Glutamatergic neuron (in vitro differentiated cells): ENCODE measurements at regions not wholly inside any gene's neighbourhood (a gene's known extent, or its start where the extent isn't known, plus 50 kb on each side); places are given as distances from the start of the nearest gene placed in this dataset.

Source experiments
- DNase-seq: peaks from one replicate; pipeline ENCODE4 v3.0.0; 2022
- H3K27ac Mint-ChIP-seq: one replicate; pipeline ENCODE4 v1.8.0; 2020; ENCODE audit warnings: mild to moderate bottlenecking, mixed read lengths, inconsistent platforms; ENCODE audit not compliant: unreplicated experiment
- H3K27me3 Mint-ChIP-seq: one replicate; pipeline ENCODE4 v1.8.0; 2020; ENCODE audit warnings: mild to moderate bottlenecking, moderate library complexity, mixed read lengths, inconsistent platforms; ENCODE audit not compliant: unreplicated experiment
- H3K36me3 Mint-ChIP-seq: one replicate; pipeline ENCODE4 v1.8.0; 2020; ENCODE audit warnings: mild to moderate bottlenecking, mixed read lengths, inconsistent platforms; ENCODE audit not compliant: unreplicated experiment
- H3K4me1 Mint-ChIP-seq: one replicate; pipeline ENCODE4 v1.8.0; 2020; ENCODE audit warnings: mild to moderate bottlenecking, low read depth, mixed read lengths, inconsistent platforms; ENCODE audit not compliant: unreplicated experiment
- H3K4me3 Mint-ChIP-seq: one replicate; pipeline ENCODE4 v1.8.0; 2020; ENCODE audit warnings: mild to moderate bottlenecking, mixed read lengths, inconsistent platforms; ENCODE audit not compliant: unreplicated experiment
- H3K9me3 Mint-ChIP-seq: one replicate; pipeline ENCODE4 v1.8.0; 2020; ENCODE audit warnings: mild to moderate bottlenecking, moderate library complexity, mixed read lengths, inconsistent platforms; ENCODE audit not compliant: unreplicated experiment
- CTCF ChIP-seq: fragments of 200-600 bp; sonication (generic); IDR thresholded peaks from one replicate; pipeline ENCODE4 v1.5.0; 2021; ENCODE audit not compliant: partially characterized antibody, unreplicated experiment

- DNase-seq: no peak
- no peaks in the 10 kb centered on the region for H3K4me1 Mint-ChIP-seq
- H3K27me3 Mint-ChIP-seq: no peaks in the 10 kb centered on the region
- no peak overlapping the region for H3K4me3 Mint-ChIP-seq
- H3K27ac Mint-ChIP-seq: no peak overlapping the region
- H3K36me3 Mint-ChIP-seq: no peaks in the 10 kb centered on the region
- H3K9me3 Mint-ChIP-seq: peaks cover 2% of the 10 kb centered on the region
- no peak for TF ChIP-seq CTCF
Measured at GRCh38 chr4:104940927-104941326, 205.7 kb upstream of the TET2 start.

GRCh38 chr4:104941661-104942062 is 205.0 kb upstream of the TET2 start:
- Mint-ChIP-seq H3K4me3 (no peak overlapping the region), H3K27ac (no peak overlapping the region), H3K9me3 (peaks cover 2% of the 10 kb centered on the region), H3K36me3 (no peaks in the 10 kb centered on the region), H3K4me1 (no peaks in the 10 kb centered on the region), H3K27me3 (no peaks in the 10 kb centered on the region)
- no peak for TF ChIP-seq CTCF
- DNase-seq: no peak

GRCh38 chr4:104942990-104943743 is 203.5 kb upstream of the TET2 start:
- no peaks in the 10 kb centered on the region for H3K4me1 Mint-ChIP-seq
- no peaks in the 10 kb centered on the region for H3K36me3 Mint-ChIP-seq
- DNase-seq: no peak
- TF ChIP-seq CTCF: no peak
- H3K4me3 Mint-ChIP-seq: no peak overlapping the region
- H3K27me3 Mint-ChIP-seq: no peaks in the 10 kb centered on the region
- peaks cover 2% of the 10 kb centered on the region for H3K9me3 Mint-ChIP-seq
- H3K27ac Mint-ChIP-seq: no peak overlapping the region

- TF ChIP-seq CTCF: no peak
- no peaks in the 10 kb centered on the region for H3K4me1 Mint-ChIP-seq
- no peak overlapping the region for H3K4me3 Mint-ChIP-seq
- no peak for DNase-seq
- no peaks in the 10 kb centered on the region for H3K27me3 Mint-ChIP-seq
- H3K9me3 Mint-ChIP-seq: peaks cover 2% of the 10 kb centered on the region
- H3K27ac Mint-ChIP-seq: no peak overlapping the region
- no peaks in the 10 kb centered on the region for H3K36me3 Mint-ChIP-seq
Measured at GRCh38 chr4:104944596-104944995, 202.1 kb upstream of the TET2 start.

GRCh38 chr4:104964410-104965175 is 182.1 kb upstream of the TET2 start:
- H3K36me3 Mint-ChIP-seq: no peaks in the 10 kb centered on the region
- H3K9me3 Mint-ChIP-seq: no peaks in the 10 kb centered on the region
- H3K27ac Mint-ChIP-seq: no peak overlapping the region
- no peak for DNase-seq
- H3K4me3 Mint-ChIP-seq: no peak overlapping the region
- TF ChIP-seq CTCF: no peak
- no peaks in the 10 kb centered on the region for H3K4me1 Mint-ChIP-seq
- no peaks in the 10 kb centered on the region for H3K27me3 Mint-ChIP-seq
